Astrocyte of the spinal cord (primary cell): ENCODE measurements at regions not wholly inside any gene's neighbourhood (a gene's known extent, or its start where the extent isn't known, plus 50 kb on each side); places are given as distances from the start of the nearest gene placed in this dataset.
A peak's percentile ranks its signal among the peaks of the same experiment; 100 is the strongest.

ENCODE experiments used
- DNase-seq: peaks from one replicate; pipeline ENCODE4 v3.0.0; 2011; ENCODE audit warnings: low read depth, low spot score
- H3K4me3 ChIP-seq: 2 replicates; pipeline ENCODE4 v1.5.1; 2011; ENCODE audit warnings: low read depth, mild to moderate bottlenecking, low read length, moderate library complexity
- in situ Hi-C: cut with HindIII; loops from 2 replicates; pipeline ENCODE4 v1.10.0; 2017; ENCODE audit warnings: low sequenced_read_pairs
- TF ChIP-seq, protein P1 (sequence below): IDR thresholded peaks from 2 replicates; pipeline ENCODE4 v1.5.1; 2012; ENCODE audit warnings: low read depth, mild to moderate bottlenecking, low read length, inconsistent platforms

DNA sequence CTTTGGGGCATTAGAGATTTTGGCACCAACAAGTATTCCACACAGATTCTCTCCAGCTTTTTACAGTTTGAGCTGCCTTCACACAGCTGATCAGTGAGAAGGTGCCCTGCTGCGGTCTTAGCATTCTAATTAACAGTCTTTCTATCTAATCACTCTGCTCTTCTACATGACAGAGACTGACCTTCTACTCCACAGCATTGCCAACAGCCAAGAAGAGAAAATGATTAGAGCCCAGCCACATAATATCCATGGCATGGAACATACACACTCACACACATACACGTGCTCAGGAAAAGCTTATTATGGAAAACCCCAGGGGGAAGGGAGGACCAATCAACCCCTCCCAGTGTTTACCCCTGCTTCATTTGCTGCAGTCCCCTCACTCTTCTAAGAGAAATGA, 76.1 kb upstream of the PPP2R3A start:
- in situ Hi-C loops, result no loop called here
- DNase-seq, result no peak
- TF ChIP-seq, protein P1, sequence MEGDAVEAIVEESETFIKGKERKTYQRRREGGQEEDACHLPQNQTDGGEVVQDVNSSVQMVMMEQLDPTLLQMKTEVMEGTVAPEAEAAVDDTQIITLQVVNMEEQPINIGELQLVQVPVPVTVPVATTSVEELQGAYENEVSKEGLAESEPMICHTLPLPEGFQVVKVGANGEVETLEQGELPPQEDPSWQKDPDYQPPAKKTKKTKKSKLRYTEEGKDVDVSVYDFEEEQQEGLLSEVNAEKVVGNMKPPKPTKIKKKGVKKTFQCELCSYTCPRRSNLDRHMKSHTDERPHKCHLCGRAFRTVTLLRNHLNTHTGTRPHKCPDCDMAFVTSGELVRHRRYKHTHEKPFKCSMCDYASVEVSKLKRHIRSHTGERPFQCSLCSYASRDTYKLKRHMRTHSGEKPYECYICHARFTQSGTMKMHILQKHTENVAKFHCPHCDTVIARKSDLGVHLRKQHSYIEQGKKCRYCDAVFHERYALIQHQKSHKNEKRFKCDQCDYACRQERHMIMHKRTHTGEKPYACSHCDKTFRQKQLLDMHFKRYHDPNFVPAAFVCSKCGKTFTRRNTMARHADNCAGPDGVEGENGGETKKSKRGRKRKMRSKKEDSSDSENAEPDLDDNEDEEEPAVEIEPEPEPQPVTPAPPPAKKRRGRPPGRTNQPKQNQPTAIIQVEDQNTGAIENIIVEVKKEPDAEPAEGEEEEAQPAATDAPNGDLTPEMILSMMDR, result no peak
- no peak overlapping the region for H3K4me3 ChIP-seq

DNA sequence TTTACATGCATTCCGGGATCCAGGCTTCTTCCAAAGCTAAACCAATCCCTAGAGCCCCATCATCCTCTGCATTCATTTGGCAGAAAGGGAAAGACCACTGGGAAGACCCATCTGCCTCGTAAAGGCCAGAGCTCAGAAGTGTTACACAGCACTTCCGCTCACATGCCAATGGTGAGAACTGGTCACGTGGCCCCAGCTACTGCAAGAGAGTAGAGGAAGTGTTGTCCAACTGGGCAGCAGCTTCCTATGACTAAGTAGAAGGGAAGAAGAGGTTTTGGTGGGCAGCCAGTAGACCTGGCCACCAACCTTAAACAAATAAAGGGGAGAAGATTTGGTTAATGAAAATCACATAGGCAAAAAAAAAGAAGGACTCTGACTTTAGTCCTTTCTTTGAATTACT, 74.4 kb upstream of the PPP2R3A start:
- peak; percentile 22 for DNase-seq
- in situ Hi-C loops, result no loop called here
- TF ChIP-seq, protein P1, result no peak
- no peak overlapping the region for H3K4me3 ChIP-seq

DNA sequence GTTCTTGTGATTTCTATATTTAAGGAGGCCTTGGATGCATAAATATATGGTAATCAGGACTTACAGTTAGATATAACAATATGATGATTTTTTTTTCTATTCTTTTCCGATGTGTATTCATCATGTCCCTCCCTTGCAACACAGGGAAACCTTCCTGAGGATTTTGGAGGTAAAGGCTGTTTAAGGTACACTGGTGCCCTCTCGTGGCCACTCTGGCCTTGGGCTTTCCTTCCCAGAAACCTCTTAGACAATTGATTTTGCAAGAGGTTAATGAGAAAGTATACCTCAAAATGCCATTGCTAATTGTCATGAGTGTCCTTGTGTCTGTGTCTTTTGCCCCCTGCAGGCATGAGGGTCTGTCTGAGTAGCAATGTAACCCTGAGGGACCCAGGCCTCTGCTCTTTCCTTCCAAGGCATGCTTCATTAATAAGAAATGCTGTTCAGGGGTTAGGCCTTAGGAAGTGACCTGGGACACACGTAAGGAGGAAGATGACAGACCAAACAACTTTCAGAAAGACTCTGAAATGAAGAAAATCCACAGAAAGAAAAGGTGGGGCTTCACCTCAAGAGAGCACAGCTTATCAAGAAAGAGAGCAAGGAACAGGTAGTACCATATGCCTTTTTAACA, 70.3 kb upstream of the PPP2R3A start:
- in situ Hi-C loops, result no loop called here
- TF ChIP-seq, protein P1, result peak; percentile 91
- H3K4me3 ChIP-seq, result no peak overlapping the region
- DNase-seq, result peak; percentile 84

DNA sequence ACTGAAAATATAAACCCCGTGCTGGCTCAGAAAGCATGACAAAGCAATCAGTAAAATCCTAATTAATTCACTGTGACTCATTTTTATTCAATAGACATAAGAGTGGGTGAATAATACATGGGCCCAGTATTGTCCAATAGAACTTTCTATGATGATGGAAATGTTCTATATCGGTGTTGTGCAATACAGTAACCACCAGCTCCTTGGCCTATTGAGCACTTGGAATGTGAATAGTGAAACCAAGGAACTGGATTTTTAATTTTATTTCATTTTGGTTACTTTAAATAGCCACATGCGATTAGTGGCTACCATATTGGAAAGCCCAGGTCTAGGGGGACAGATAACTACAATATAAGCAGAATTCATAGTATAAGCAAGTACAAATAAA, 69.8 kb upstream of the PPP2R3A start:
- in situ Hi-C loops, result no loop called here
- DNase-seq, result peak; percentile 9
- TF ChIP-seq, protein P1, result no peak
- no peak overlapping the region for H3K4me3 ChIP-seq

DNA sequence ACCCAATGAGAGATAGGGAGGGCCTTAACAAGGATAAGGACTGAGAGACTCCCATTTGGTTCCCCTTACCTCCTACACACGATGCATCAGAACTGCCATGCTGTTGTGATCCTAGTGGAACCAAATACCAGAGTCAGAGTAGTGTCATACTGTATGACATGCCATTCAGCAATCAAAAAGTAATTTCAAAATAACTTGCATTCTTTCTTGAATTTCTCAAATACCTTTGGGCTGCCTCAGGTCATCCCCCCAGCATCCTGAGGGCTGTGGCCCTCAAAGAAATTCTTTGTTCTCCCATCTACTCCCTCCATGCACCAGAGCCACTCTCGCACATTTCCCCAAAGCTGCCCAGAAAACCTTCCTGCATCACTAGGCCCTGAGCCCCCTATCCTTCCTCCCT, 68.9 kb upstream of the PPP2R3A start:
- no peak overlapping the region for H3K4me3 ChIP-seq
- in situ Hi-C loops, result no loop called here
- peak; percentile 24 for DNase-seq
- TF ChIP-seq, protein P1, result no peak

DNA sequence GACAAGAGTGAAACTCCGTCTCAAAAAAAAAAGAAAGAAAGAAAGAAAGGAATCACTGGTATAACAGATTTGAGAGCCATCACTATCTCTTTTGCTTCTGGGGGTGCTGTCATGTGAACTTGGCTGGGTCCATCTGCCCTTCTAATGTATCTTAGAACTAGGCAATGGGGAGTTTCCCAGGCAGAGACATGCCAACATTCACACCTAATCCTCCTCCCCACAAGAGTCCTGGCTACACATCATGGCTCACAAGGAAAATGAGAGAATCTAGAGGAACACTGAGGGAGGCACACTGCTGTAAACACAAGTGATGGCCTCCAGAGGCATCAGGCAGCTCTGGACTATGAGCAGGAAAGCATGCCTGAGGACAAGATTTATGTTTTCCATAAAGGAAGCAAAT, 67.8 kb upstream of the PPP2R3A start:
- DNase-seq, result no peak
- in situ Hi-C loops, result no loop called here
- H3K4me3 ChIP-seq, result no peak overlapping the region
- TF ChIP-seq, protein P1, result no peak
